Keratinocyte (primary cell): ENCODE measurements at regions not wholly inside any gene's neighbourhood (a gene's known extent, or its start where the extent isn't known, plus 50 kb on each side); places are given as distances from the start of the nearest gene placed in this dataset.

Source experiments
- DNase-seq: peaks from one replicate; pipeline ENCODE4 v3.0.0-alpha.2; 2011; ENCODE audit warnings: low read depth, missing footprints, low spot score
- FAIRE-seq: peaks from 2 replicates; lab custom pipeline; 2011; peaks lifted over from hg19 to GRCh38; lab: Jason Lieb, UNC
- H2AFZ ChIP-seq: 2 replicates; pipeline ENCODE4 v1.6.0; 2012; ENCODE audit warnings: low read length, control low read depth, inconsistent platforms; ENCODE audit not compliant: control insufficient read depth
- H3K27ac ChIP-seq: 2 replicates; pipeline ENCODE4 v1.5.1; 2011; ENCODE audit warnings: low read length; ENCODE audit not compliant: control insufficient read depth, insufficient read depth
- H3K27me3 ChIP-seq: 3 replicates; pipeline ENCODE4 v1.6.0; 2011; ENCODE audit warnings: low read length; ENCODE audit not compliant: control insufficient read depth, insufficient read depth; ENCODE audit errors: extremely low read depth
- H3K36me3 ChIP-seq, 2 experiments: 2 replicates in 1 of 2; 3 replicates in 1 of 2; pipeline ENCODE4 v1.5.1; 2011; ENCODE audit warnings: low read length in 2 of 2, mild to moderate bottlenecking in 1 of 2; ENCODE audit not compliant: control insufficient read depth in 2 of 2, insufficient read depth in 2 of 2; ENCODE audit errors: extremely low read depth in 1 of 2
- H3K4me1 ChIP-seq: 3 replicates; pipeline ENCODE4 v1.5.1; 2011; ENCODE audit warnings: low read length; ENCODE audit not compliant: control insufficient read depth, insufficient read depth; ENCODE audit errors: extremely low read depth
- H3K4me2 ChIP-seq: 3 replicates; pipeline ENCODE4 v1.6.0; 2011; ENCODE audit warnings: low read depth, low read length; ENCODE audit not compliant: control insufficient read depth, insufficient read depth; ENCODE audit errors: extremely low read depth
- H3K4me3 ChIP-seq, 3 experiments: fragments of 200-600 bp in 1 of 3; sonication (generic) in 1 of 3; 2 replicates in 2 of 3; 3 replicates in 1 of 3; pipeline ENCODE4 v1.5.1; 2011 to 2016; ENCODE audit warnings: low read length in 3 of 3, mild to moderate bottlenecking in 3 of 3, control low read depth in 2 of 3, inconsistent platforms in 1 of 3, low read depth in 1 of 3, mixed read lengths in 1 of 3, mixed run types in 1 of 3, moderate library complexity in 1 of 3; ENCODE audit not compliant: control insufficient read depth in 2 of 3, insufficient read depth in 2 of 3; ENCODE audit errors: extremely low read depth in 1 of 3
- H3K79me2 ChIP-seq: 2 replicates; pipeline ENCODE4 v1.6.0; 2012; ENCODE audit warnings: low read length; ENCODE audit not compliant: control insufficient read depth, insufficient read depth
- H3K9ac ChIP-seq: 3 replicates; pipeline ENCODE4 v1.6.0; 2011; ENCODE audit warnings: low read length; ENCODE audit not compliant: control insufficient read depth, insufficient read depth; ENCODE audit errors: extremely low read depth
- H3K9me1 ChIP-seq: 3 replicates; pipeline ENCODE4 v1.6.0; 2011; ENCODE audit warnings: low read length; ENCODE audit not compliant: control insufficient read depth, insufficient read depth; ENCODE audit errors: extremely low read depth
- H3K9me3 ChIP-seq: 2 replicates; pipeline ENCODE4 v1.5.1; 2012; ENCODE audit warnings: low read depth, low read length; ENCODE audit not compliant: control insufficient read depth
- H4K20me1 ChIP-seq: 3 replicates; pipeline ENCODE4 v1.6.0; 2011; ENCODE audit warnings: low read length; ENCODE audit not compliant: control insufficient read depth, insufficient read depth; ENCODE audit errors: extremely low read depth
- EZH2 ChIP-seq: IDR thresholded peaks from one replicate; pipeline ENCODE4 v1.6.1; 2012; ENCODE audit warnings: inconsistent platforms, mild to moderate bottlenecking, low read length, moderate library complexity
- dilution Hi-C: fragments of 300-500 bp; cut with MboI; formaldehyde crosslinking; loops from one replicate; pipeline ENCODE4 v1.7.0; 2020; ENCODE audit warnings: low sequenced_read_pairs; ENCODE audit not compliant: extremely low pct_ligation_motif_present
- TF ChIP-seq, protein P1 (sequence below), 3 experiments: IDR thresholded peaks in 1 of 3; conservative IDR thresholded peaks in 1 of 3; optimal IDR thresholded peaks in 1 of 3; 2 replicates in 2 of 3; 3 replicates in 1 of 3; pipeline versions ENCODE3 to v1.5.1; 2011; ENCODE audit warnings: low read length in 3 of 3, mild to moderate bottlenecking in 3 of 3, moderate library complexity in 2 of 3, control low read depth in 1 of 3, inconsistent platforms in 1 of 3; ENCODE audit not compliant: insufficient read depth in 2 of 3; ENCODE audit errors: extremely low read depth in 1 of 3

DNA sequence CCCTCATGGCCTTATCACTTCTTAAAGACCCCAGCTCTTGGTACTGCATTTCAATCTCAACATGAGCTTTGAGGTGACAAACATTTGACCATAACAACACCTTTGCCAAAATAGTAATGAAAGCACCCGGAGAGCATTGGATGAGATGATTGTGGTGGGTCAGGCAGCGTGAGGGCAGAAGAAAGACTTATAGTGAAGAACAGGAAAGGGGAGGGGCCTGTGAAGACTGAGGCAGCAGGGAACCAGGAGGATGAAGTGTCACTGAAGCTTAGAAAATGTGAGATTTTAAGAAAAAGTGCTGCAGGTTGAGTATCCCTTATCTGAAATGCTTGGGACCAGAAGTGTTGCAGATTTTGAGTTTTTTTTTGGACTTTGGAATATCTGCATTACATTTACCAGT is 86.3 kb downstream of the EMP1 start:
- peaks cover 3% of the 10 kb centered on the region for H3K27me3 ChIP-seq
- H3K27ac ChIP-seq = no peak overlapping the region
- dilution Hi-C loops = no loop called here
- no peaks in the 10 kb centered on the region for H3K79me2 ChIP-seq
- no peak for TF ChIP-seq EZH2
- TF ChIP-seq, protein P1, sequence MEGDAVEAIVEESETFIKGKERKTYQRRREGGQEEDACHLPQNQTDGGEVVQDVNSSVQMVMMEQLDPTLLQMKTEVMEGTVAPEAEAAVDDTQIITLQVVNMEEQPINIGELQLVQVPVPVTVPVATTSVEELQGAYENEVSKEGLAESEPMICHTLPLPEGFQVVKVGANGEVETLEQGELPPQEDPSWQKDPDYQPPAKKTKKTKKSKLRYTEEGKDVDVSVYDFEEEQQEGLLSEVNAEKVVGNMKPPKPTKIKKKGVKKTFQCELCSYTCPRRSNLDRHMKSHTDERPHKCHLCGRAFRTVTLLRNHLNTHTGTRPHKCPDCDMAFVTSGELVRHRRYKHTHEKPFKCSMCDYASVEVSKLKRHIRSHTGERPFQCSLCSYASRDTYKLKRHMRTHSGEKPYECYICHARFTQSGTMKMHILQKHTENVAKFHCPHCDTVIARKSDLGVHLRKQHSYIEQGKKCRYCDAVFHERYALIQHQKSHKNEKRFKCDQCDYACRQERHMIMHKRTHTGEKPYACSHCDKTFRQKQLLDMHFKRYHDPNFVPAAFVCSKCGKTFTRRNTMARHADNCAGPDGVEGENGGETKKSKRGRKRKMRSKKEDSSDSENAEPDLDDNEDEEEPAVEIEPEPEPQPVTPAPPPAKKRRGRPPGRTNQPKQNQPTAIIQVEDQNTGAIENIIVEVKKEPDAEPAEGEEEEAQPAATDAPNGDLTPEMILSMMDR (optimal IDR thresholded peaks at IDR 0.05 in 1 of 3, IDR thresholded peaks at IDR 0.05 in 1 of 3, conservative IDR thresholded peaks at IDR 0.05 in 1 of 3; ENCODE audit: extremely low read depth in 1 of 3, insufficient read depth in 2 of 3, low read length in 3 of 3) = no peak
- H3K4me3 ChIP-seq = no peak overlapping the region
- FAIRE-seq (no peak), DNase-seq (no peak)
- no peak overlapping the region for H3K9ac ChIP-seq
- H2AFZ ChIP-seq = no peak overlapping the region
- H3K4me2 ChIP-seq = no peak overlapping the region
- H3K36me3 ChIP-seq = no peaks in the 10 kb centered on the region
- no peaks in the 10 kb centered on the region for H4K20me1 ChIP-seq
- no peaks in the 10 kb centered on the region for H3K9me1 ChIP-seq
- H3K4me1 ChIP-seq = no peaks in the 10 kb centered on the region
- no peaks in the 10 kb centered on the region for H3K9me3 ChIP-seq

DNA sequence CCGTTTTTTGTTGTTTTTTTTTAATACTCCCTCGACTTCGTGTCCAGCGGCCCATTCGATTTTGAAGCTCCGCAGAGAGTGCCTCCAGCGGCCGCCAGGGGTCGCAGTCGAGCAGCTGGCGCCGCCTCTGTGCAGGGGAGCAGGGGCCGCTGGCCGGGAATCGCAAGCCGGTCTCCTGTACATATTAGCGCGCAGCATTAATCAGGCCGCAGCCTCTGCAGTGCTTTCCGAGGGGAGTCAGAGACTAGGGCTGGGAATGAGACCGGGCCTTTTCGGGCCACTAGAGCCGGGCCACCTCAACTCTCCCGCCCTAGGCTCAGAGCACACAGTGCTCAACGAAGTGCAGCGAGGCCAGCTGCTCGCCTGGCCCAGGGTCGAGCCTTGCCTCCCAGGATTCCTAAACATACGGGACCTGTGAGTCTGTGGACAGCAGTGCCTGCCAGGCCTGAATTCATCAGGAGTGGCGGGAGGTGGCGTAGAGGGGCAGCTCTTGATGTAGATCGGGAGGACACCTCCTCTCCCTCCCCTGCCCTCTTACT is 81.8 kb downstream of the EMP1 start:
- no peak overlapping the region for H3K27ac ChIP-seq
- no peak overlapping the region for H3K9ac ChIP-seq
- H3K36me3 ChIP-seq = no peaks in the 10 kb centered on the region
- H3K9me1 ChIP-seq = no peaks in the 10 kb centered on the region
- DNase-seq = no peak
- H3K4me2 ChIP-seq = peak overlapping the region; percentile 36
- H3K9me3 ChIP-seq = no peaks in the 10 kb centered on the region
- no peak for FAIRE-seq
- H3K79me2 ChIP-seq = no peaks in the 10 kb centered on the region
- no peak for TF ChIP-seq EZH2
- TF ChIP-seq, protein P1 (optimal IDR thresholded peaks at IDR 0.05 in 1 of 3, IDR thresholded peaks at IDR 0.05 in 1 of 3, conservative IDR thresholded peaks at IDR 0.05 in 1 of 3; ENCODE audit: extremely low read depth in 1 of 3, insufficient read depth in 2 of 3, low read length in 3 of 3) = peak; percentile 81 to 96 (median 83)
- dilution Hi-C loops = no loop called here
- H3K4me3 ChIP-seq = no peak overlapping the region
- H2AFZ ChIP-seq = no peak overlapping the region
- no peaks in the 10 kb centered on the region for H3K4me1 ChIP-seq
- H3K27me3 ChIP-seq = peaks cover 6% of the 10 kb centered on the region
- H4K20me1 ChIP-seq = no peaks in the 10 kb centered on the region
